ENCODE measurements at regions not wholly inside any gene's neighbourhood (a gene's known extent, or its start where the extent isn't known, plus 50 kb on each side); places are given as distances from the start of the nearest gene placed in this dataset.
"Not testable (repeated sequence)": the region's sequence is repeated elsewhere in the genome, so short reads cannot be mapped to it uniquely, and the experiment has no call there.

- DNase-seq (ENCODE audit: low spot score); in situ Hi-C loops (cut with MboI; ENCODE audit: low sequenced_read_pairs, unreplicated experiment): not testable (repeated sequence)
Observed at GRCh38 chr5:102154791-102155605, 141.1 kb downstream of the SLCO4C1 start.

DNA sequence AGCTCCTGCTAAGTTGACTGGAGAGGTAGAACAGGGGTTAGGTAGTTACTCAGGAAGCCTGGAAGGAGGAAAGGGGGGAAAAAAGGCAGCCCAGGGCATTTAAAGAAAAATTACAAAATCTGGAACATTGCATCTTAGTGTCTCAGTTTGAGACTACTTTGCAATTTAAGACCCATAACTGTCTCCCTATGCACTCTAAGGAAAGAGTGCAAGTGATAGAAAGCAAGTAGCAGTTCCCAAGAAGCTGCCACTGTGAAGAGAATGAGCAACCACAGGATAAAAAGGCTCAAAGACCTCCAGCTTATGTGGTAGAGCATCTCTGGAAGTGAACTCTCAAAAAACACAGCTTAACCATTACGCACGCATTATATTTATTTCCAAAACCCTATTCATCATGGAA is 141.8 kb downstream of the SLCO4C1 start:
- DNase-seq (ENCODE audit: low spot score): no peak

DNA sequence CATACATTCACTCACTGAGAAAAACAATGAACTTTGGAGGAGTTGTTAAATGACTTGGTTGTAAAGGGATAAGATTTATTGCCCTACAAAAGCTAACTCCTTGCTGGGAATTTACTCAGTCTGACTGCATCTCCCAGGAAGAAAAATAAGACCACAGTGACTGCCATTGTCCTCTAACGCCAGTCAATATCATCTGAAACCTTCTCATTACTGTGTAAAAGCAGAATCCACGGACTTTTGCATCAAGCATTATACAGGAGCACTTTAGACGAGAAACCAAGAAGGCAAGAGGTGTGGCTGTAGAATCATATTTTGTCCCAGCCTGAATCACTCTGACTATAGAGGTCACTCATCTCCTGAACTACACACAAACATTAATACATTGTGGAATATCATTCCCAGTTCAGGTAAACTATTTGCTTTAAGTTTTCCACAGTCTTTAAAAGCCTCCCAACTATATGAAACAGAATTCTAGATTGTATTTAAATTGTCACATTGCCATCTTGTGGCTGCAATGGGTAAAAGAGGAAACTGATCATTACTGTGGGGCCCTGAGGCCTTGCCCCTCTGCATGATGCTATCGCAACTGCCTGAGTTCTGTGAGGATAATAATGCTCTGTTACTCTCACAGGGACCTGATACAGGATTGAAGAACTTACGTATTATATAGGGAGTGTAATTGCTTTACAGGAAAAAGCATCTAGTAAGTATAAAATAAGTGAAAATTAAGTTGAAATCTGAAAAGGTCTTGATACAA is 142.9 kb downstream of the SLCO4C1 start:
- peak; percentile 29 for TF ChIP-seq CTCF (IDR thresholded peaks at IDR 0.05; ENCODE audit: borderline replicate concordance, control extremely low read depth, extremely low read depth, insufficient read depth, missing control alignments)
- peak; percentile 37 for DNase-seq (ENCODE audit: low spot score)
- in situ Hi-C loops (cut with MboI; ENCODE audit: low sequenced_read_pairs, unreplicated experiment): no loop called here

More for the DNA sequence above, 141.8 kb downstream of the SLCO4C1 start:
- in situ Hi-C loops (cut with MboI; ENCODE audit: low sequenced_read_pairs, unreplicated experiment): no loop called here
- TF ChIP-seq CTCF (IDR thresholded peaks at IDR 0.05; ENCODE audit: borderline replicate concordance, control extremely low read depth, extremely low read depth, insufficient read depth, missing control alignments): no peak

DNA sequence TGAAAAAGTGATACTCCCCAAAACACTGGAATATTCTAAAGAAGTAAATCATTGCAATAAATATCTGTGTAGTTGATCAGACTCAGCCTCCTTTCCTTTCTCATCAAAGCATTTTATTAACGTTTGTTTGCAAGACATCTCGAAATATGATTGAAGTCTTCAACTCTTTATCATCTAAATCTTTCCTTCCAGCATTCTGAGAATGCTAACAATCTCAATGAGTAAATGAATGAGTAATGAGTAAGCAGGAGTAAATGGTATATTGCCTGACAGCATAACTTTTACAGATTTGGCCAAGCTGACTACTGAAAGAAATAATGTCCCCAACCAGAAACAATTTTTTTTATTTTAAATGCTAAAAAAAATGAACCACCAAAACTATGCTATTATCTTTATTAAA is 157.1 kb downstream of the SLCO4C1 start:
- no peak for DNase-seq (ENCODE audit: low spot score)
- no peak for TF ChIP-seq CTCF (IDR thresholded peaks at IDR 0.05; ENCODE audit: borderline replicate concordance, control extremely low read depth, extremely low read depth, insufficient read depth, missing control alignments)
- in situ Hi-C loops (cut with MboI; ENCODE audit: low sequenced_read_pairs, unreplicated experiment): no loop called here

DNA sequence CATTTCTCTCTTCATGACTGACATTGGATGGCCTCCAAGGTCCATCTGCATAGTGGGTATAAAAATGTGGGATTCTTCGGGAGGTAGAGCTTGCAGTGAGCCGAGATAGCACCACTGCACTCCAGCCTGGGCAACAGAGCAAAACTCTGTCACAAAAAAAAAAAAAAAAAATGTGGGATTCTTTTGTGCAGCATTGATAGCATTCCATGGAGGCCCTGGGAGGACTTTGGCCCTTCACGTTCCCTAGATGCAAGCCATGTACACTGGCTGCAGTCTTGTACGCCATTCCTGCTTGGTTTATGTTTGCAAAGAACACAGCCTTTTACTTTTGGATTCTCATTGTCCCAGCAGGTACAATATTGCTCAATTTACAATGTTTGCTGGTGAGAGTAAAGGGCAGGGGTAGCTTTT is 157.8 kb downstream of the SLCO4C1 start:
- TF ChIP-seq CTCF (IDR thresholded peaks at IDR 0.05; ENCODE audit: borderline replicate concordance, control extremely low read depth, extremely low read depth, insufficient read depth, missing control alignments): no peak
- no peak for DNase-seq (ENCODE audit: low spot score)
- in situ Hi-C loops (cut with MboI; ENCODE audit: low sequenced_read_pairs, unreplicated experiment): no loop called here

DNA sequence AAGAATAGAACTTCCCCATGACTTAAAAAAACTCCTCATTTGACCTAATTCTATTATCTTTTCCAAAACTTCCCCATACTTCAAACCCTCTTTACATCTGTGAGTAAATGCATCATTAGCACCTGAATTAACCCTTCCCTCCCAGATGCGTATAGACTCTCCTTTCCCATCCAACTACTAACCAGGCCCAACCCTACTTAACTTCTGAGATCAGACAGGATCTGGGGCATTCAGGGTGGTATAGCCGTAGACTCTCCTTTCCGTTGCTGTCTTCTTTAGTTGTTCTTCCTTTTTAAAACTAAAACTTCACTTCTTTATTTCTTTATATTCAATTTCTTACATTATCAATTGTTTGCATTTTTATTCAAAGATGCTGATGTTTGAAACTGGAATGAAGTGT is 165.2 kb downstream of the SLCO4C1 start:
- in situ Hi-C loops (cut with MboI; ENCODE audit: low sequenced_read_pairs, unreplicated experiment): no loop called here
- TF ChIP-seq CTCF (IDR thresholded peaks at IDR 0.05; ENCODE audit: borderline replicate concordance, control extremely low read depth, extremely low read depth, insufficient read depth, missing control alignments): no peak
- no peak for DNase-seq (ENCODE audit: low spot score)

DNA sequence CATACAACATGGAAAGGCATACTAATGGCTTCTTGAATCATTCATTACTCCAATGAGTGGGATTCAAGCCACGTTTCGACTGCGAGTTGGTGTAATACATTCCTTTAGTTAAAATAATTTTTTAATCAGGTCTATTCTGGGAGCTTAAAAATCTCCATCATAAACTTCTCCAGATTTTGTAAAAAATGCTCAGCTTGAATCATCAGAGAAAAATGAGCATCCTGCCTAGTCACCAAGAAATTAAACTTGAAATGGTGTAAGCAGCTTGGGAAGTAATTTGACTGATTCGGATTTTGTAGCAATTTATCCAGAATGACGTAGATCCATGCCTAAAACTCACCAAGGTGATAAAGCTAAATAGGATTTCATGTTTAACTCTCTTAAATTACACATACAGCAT is 165.7 kb downstream of the SLCO4C1 start:
- TF ChIP-seq CTCF (IDR thresholded peaks at IDR 0.05; ENCODE audit: borderline replicate concordance, control extremely low read depth, extremely low read depth, insufficient read depth, missing control alignments): no peak
- in situ Hi-C loops (cut with MboI; ENCODE audit: low sequenced_read_pairs, unreplicated experiment): no loop called here
- DNase-seq (ENCODE audit: low spot score): no peak
